Mesenchymal stem cell (in vitro differentiated cells and primary cell): ENCODE measurements at regions not wholly inside any gene's neighbourhood (a gene's known extent, or its start where the extent isn't known, plus 50 kb on each side); places are given as distances from the start of the nearest gene placed in this dataset.

ENCODE experiments used
- DNase-seq: peaks from one replicate; pipeline ENCODE4 v3.0.0-alpha.2; 2013
- H2AFZ ChIP-seq: one replicate; pipeline ENCODE4 v1.6.1; 2013; ENCODE audit warnings: low read depth, mild to moderate bottlenecking, control low read depth, inconsistent platforms, low read length, moderate library complexity
- H2AK5ac ChIP-seq: 2 replicates; pipeline ENCODE4 v1.6.1; 2013; ENCODE audit warnings: low read length, moderate library complexity, mild to moderate bottlenecking, inconsistent platforms; ENCODE audit not compliant: severe bottlenecking
- H2BK120ac ChIP-seq: one replicate; pipeline ENCODE4 v1.6.1; 2013; ENCODE audit warnings: low read depth, mild to moderate bottlenecking, inconsistent platforms, low read length, moderate library complexity
- H2BK12ac ChIP-seq, 2 experiments: one replicate each; pipeline ENCODE4 v1.6.1; 2013; ENCODE audit warnings: inconsistent platforms in 2 of 2, low read length in 2 of 2, mild to moderate bottlenecking in 2 of 2, moderate library complexity in 2 of 2, control low read depth in 1 of 2
- H2BK15ac ChIP-seq: one replicate; pipeline ENCODE4 v1.6.1; 2013; ENCODE audit warnings: mild to moderate bottlenecking, low read depth, inconsistent platforms; ENCODE audit not compliant: poor library complexity, severe bottlenecking
- H2BK5ac ChIP-seq: 2 replicates; pipeline ENCODE4 v1.6.1; 2013; ENCODE audit warnings: low read depth, mild to moderate bottlenecking, low read length, control low read depth, inconsistent platforms; ENCODE audit not compliant: poor library complexity, severe bottlenecking
- H3K14ac ChIP-seq, 2 experiments: one replicate each; pipeline ENCODE4 v1.6.1; 2013; ENCODE audit warnings: inconsistent platforms in 2 of 2, low read length in 2 of 2, control low read depth in 1 of 2, mild to moderate bottlenecking in 1 of 2, moderate library complexity in 1 of 2
- H3K18ac ChIP-seq, 2 experiments: one replicate each; pipeline ENCODE4 v1.6.1; 2013; ENCODE audit warnings: inconsistent platforms in 2 of 2, low read length in 2 of 2, control low read depth in 1 of 2, low read depth in 1 of 2, mild to moderate bottlenecking in 1 of 2
- H3K23ac ChIP-seq, 2 experiments: one replicate each; pipeline ENCODE4 v1.6.1; 2013; ENCODE audit warnings: inconsistent platforms in 2 of 2, low read length in 2 of 2, mild to moderate bottlenecking in 2 of 2, moderate library complexity in 2 of 2, control low read depth in 1 of 2
- H3K27ac ChIP-seq: 2 replicates; pipeline ENCODE4 v1.5.1; 2013; ENCODE audit warnings: mild to moderate bottlenecking, moderate library complexity, low read length, control low read depth, inconsistent platforms; ENCODE audit not compliant: poor library complexity, severe bottlenecking
- H3K27me3 ChIP-seq, 2 experiments: 2 replicates each; pipeline versions ENCODE4 v1.6.1 to v1.7.0; 2013; ENCODE audit warnings: low read length in 2 of 2, mild to moderate bottlenecking in 2 of 2, moderate library complexity in 2 of 2, control low read depth in 1 of 2, inconsistent platforms in 1 of 2; ENCODE audit not compliant: control insufficient read depth in 1 of 2, insufficient read depth in 1 of 2
- H3K36me3 ChIP-seq, 2 experiments: 2 replicates each; pipeline versions ENCODE4 v1.6.1 to v1.7.0; 2013; ENCODE audit warnings: low read length in 2 of 2, control low read depth in 1 of 2, inconsistent platforms in 1 of 2, low read depth in 1 of 2, mild to moderate bottlenecking in 1 of 2; ENCODE audit not compliant: insufficient read depth in 2 of 2, control insufficient read depth in 1 of 2
- H3K4ac ChIP-seq, 2 experiments: one replicate each; pipeline ENCODE4 v1.6.1; 2013; ENCODE audit warnings: inconsistent platforms in 2 of 2, low read length in 2 of 2, mild to moderate bottlenecking in 2 of 2, moderate library complexity in 2 of 2, control low read depth in 1 of 2, low read depth in 1 of 2
- H3K4me1 ChIP-seq: 2 replicates; pipeline ENCODE4 v1.6.1; 2013; ENCODE audit warnings: low read depth, low read length, control low read depth; ENCODE audit not compliant: control insufficient read depth, insufficient read depth
- H3K4me2 ChIP-seq: 2 replicates; pipeline ENCODE4 v1.6.1; 2013; ENCODE audit warnings: low read length, mild to moderate bottlenecking, inconsistent platforms; ENCODE audit not compliant: poor library complexity, severe bottlenecking
- H3K4me3 ChIP-seq, 2 experiments: 2 replicates each; pipeline versions ENCODE4 v1.5.1 to v1.7.0; 2013; ENCODE audit warnings: low read length in 2 of 2, mild to moderate bottlenecking in 2 of 2, control low read depth in 1 of 2, low read depth in 1 of 2; ENCODE audit not compliant: insufficient read depth in 1 of 2
- H3K79me1 ChIP-seq: replicated peaks from 2 replicates; pipeline ENCODE4 v1.6.1; 2013; ENCODE audit warnings: mild to moderate bottlenecking, control low read depth, low read length, inconsistent platforms; ENCODE audit not compliant: poor library complexity, severe bottlenecking
- H3K9ac ChIP-seq: 2 replicates; pipeline ENCODE4 v1.7.0; 2013; ENCODE audit warnings: mild to moderate bottlenecking, low read length, moderate library complexity
- H3K9me3 ChIP-seq: 2 replicates; pipeline ENCODE4 v1.7.0; 2013; ENCODE audit warnings: mild to moderate bottlenecking, low read length; ENCODE audit not compliant: control insufficient read depth
- H4K8ac ChIP-seq: one replicate; pipeline ENCODE4 v1.6.1; 2013; ENCODE audit warnings: inconsistent platforms, mild to moderate bottlenecking, low read length, moderate library complexity
- H4K91ac ChIP-seq: one replicate; pipeline ENCODE4 v1.6.1; 2013; ENCODE audit warnings: mild to moderate bottlenecking, low read length, inconsistent platforms
- WGBS: methylation state at CpG from one replicate; pipeline ENCODE4 v1.1.7; 2013; ENCODE audit warnings: mixed read lengths; 5-methylcytosine and 5-hydroxymethylcytosine counted together

- H2BK15ac ChIP-seq: no peak overlapping the region
- no peak overlapping the region for H2BK12ac ChIP-seq
- H3K18ac ChIP-seq: no peak overlapping the region
- H4K8ac ChIP-seq: no peak overlapping the region
- no peak overlapping the region for H2BK5ac ChIP-seq
- no peaks in the 10 kb centered on the region for H3K4me1 ChIP-seq
- H3K27me3 ChIP-seq: peaks cover 0 to 8% of the 10 kb centered on the region in 2 experiments
- no peaks in the 10 kb centered on the region for H3K36me3 ChIP-seq
- H3K79me1 ChIP-seq: no peaks in the 10 kb centered on the region
- no peak overlapping the region for H3K4me2 ChIP-seq
- no peak overlapping the region for H3K4me3 ChIP-seq
- H2AFZ ChIP-seq: no peak overlapping the region
- no peak overlapping the region for H3K9ac ChIP-seq
- H2AK5ac ChIP-seq: no peak overlapping the region
- H3K9me3 ChIP-seq: no peaks in the 10 kb centered on the region
- no peak for DNase-seq
- no peak overlapping the region for H2BK120ac ChIP-seq
- 52% methylated on average over 3 of the region's 3 CpGs for WGBS
- no peak overlapping the region for H3K4ac ChIP-seq
- H3K14ac ChIP-seq: no peak overlapping the region
- no peak overlapping the region for H4K91ac ChIP-seq
- no peak overlapping the region for H3K27ac ChIP-seq
- H3K23ac ChIP-seq: no peak overlapping the region
These were observed 96.3 kb upstream of the WDR1 start for GRCh38 chr4:10212901-10213300.

DNA sequence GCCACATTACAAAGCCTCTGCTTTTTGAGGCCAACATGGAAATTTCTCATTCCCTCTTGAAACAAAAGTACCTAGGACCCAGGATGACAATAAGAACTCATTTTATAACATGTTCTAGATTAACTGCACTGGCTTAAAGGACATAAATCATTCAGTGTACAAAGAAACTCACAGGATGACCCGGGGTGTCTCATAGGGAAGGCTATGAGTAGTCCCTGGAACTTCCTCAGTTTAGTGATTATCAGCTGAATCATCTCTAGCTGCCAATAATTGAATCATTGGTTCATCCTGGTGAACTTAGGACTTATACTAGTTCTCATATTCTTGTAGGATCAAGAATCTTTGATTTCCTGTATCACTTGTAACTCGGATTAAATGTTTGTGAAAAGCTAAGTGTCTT is 95.8 kb upstream of the WDR1 start:
- no peaks in the 10 kb centered on the region for H3K79me1 ChIP-seq
- H3K36me3 ChIP-seq: no peaks in the 10 kb centered on the region
- no peak overlapping the region for H2AK5ac ChIP-seq
- H3K9ac ChIP-seq: no peak overlapping the region
- H3K14ac ChIP-seq: no peak overlapping the region
- H2BK15ac ChIP-seq: no peak overlapping the region
- H2BK12ac ChIP-seq: no peak overlapping the region
- no peak overlapping the region for H3K4me3 ChIP-seq
- H3K18ac ChIP-seq: no peak overlapping the region
- no peak overlapping the region for H4K8ac ChIP-seq
- no peak overlapping the region for H3K27ac ChIP-seq
- H3K9me3 ChIP-seq: no peaks in the 10 kb centered on the region
- H4K91ac ChIP-seq: no peak overlapping the region
- DNase-seq: no peak
- no peak overlapping the region for H2BK5ac ChIP-seq
- no peak overlapping the region for H2AFZ ChIP-seq
- no peak overlapping the region for H3K4me2 ChIP-seq
- no peak overlapping the region for H3K4ac ChIP-seq
- no peak overlapping the region for H3K23ac ChIP-seq
- H3K4me1 ChIP-seq: no peaks in the 10 kb centered on the region
- peaks cover 0 to 8% of the 10 kb centered on the region in 2 experiments for H3K27me3 ChIP-seq
- WGBS: 53% methylated on average over 1 of the region's 2 CpGs
- H2BK120ac ChIP-seq: no peak overlapping the region

GRCh38 chr4:10207116-10207515 is 90.5 kb upstream of the WDR1 start:
- no peak overlapping the region for H2BK15ac ChIP-seq
- no peak overlapping the region for H3K14ac ChIP-seq
- H2AFZ ChIP-seq: no peak overlapping the region
- no peak overlapping the region for H2BK120ac ChIP-seq
- no peak overlapping the region for H3K4ac ChIP-seq
- H3K36me3 ChIP-seq: no peaks in the 10 kb centered on the region
- H3K18ac ChIP-seq: no peak overlapping the region
- H2BK5ac ChIP-seq: no peak overlapping the region
- no peak overlapping the region for H2BK12ac ChIP-seq
- H3K4me2 ChIP-seq: no peak overlapping the region
- no peaks in the 10 kb centered on the region for H3K79me1 ChIP-seq
- no peak overlapping the region for H3K9ac ChIP-seq
- DNase-seq: no peak
- no peak overlapping the region for H4K91ac ChIP-seq
- no peak overlapping the region for H3K4me3 ChIP-seq
- no peak overlapping the region for H4K8ac ChIP-seq
- no peaks in the 10 kb centered on the region for H3K4me1 ChIP-seq
- WGBS: 43% methylated on average over 4 of the region's 4 CpGs
- no peak overlapping the region for H2AK5ac ChIP-seq
- no peak overlapping the region for H3K27ac ChIP-seq
- H3K23ac ChIP-seq: no peak overlapping the region
- no peaks in the 10 kb centered on the region for H3K9me3 ChIP-seq
- H3K27me3 ChIP-seq: peaks cover 0 to 8% of the 10 kb centered on the region in 2 experiments

GRCh38 chr4:10205223-10205622 is 88.6 kb upstream of the WDR1 start:
- WGBS: 29% methylated on average over 1 of the region's 1 CpG
- Histone ChIP-seq H2AFZ (no peak overlapping the region), H2BK12ac (no peak overlapping the region), H3K9ac (no peak overlapping the region), H2AK5ac (no peak overlapping the region), H3K36me3 (no peaks in the 10 kb centered on the region), H3K18ac (no peak overlapping the region), H2BK120ac (no peak overlapping the region), H3K4me2 (no peak overlapping the region), H3K4me3 (no peak overlapping the region), H3K4me1 (no peaks in the 10 kb centered on the region), H2BK5ac (no peak overlapping the region), H3K27me3 (peaks cover 0 to 8% of the 10 kb centered on the region in 2 experiments), H4K91ac (no peak overlapping the region), H3K23ac (no peak overlapping the region), H3K14ac (no peak overlapping the region), H3K27ac (no peak overlapping the region), H4K8ac (no peak overlapping the region), H3K4ac (no peak overlapping the region), H3K79me1 (no peaks in the 10 kb centered on the region), H2BK15ac (no peak overlapping the region), H3K9me3 (no peaks in the 10 kb centered on the region)
- no peak for DNase-seq
